Stomach (tissue), 8 donors: ENCODE measurements at regions not wholly inside any gene's neighbourhood (a gene's known extent, or its start where the extent isn't known, plus 50 kb on each side); places are given as distances from the start of the nearest gene placed in this dataset.

Experiments
- DNase-seq, 2 donors: peaks; one replicate each; pipeline versions ENCODE4 v3.0.0 to v3.0.0-alpha.2; 2013 to 2019
- H3K27ac ChIP-seq, 5 donors: fragments of 200-600 bp in 4 of 5; sonication (generic) in 4 of 5; one replicate each; pipeline ENCODE4 v1.5.1; 2013 to 2019; ENCODE audit warnings: mild to moderate bottlenecking in 1 of 5, moderate library complexity in 1 of 5
- H3K27me3 ChIP-seq, 3 donors: fragments of 200-600 bp; sonication (generic); one replicate each; pipeline ENCODE4 v1.5.1; 2017 to 2019; ENCODE audit warnings: mixed run types in 1 of 3
- H3K36me3 ChIP-seq, 4 donors: fragments of 200-600 bp; sonication (generic); 1 replicate in 3 of 4; 2 replicates in 1 of 4; pipeline ENCODE4 v1.5.1; 2016 to 2019
- H3K4me1 ChIP-seq, 4 donors: fragments of 200-600 bp; sonication (generic); one replicate each; pipeline ENCODE4 v1.5.1; 2016 to 2019
- H3K4me3 ChIP-seq, 4 donors: fragments of 200-600 bp; sonication (generic) in 3 of 4; one replicate each; pipeline ENCODE4 v1.5.1; 2016 to 2019; ENCODE audit warnings: mild to moderate bottlenecking in 1 of 4
- H3K9me3 ChIP-seq, 4 donors: fragments of 200-600 bp; sonication (generic); one replicate each; pipeline ENCODE4 v1.5.1; 2016 to 2019
- CTCF ChIP-seq, 7 experiments: fragments of 450-650 bp in 4 of 7; fragments of 200-600 bp in 3 of 7; sonication (generic) in 3 of 7; IDR thresholded peaks; one replicate each; pipeline ENCODE4 v1.5.1; 2016 to 2019; ENCODE audit warnings: antibody characterized with exemption in 7 of 7, control low read depth in 2 of 7, mild to moderate bottlenecking in 1 of 7
- EP300 ChIP-seq: sonication (generic); formaldehyde crosslinking; IDR thresholded peaks from one replicate; pipeline ENCODE4 v1.6.1; 2017; ENCODE audit warnings: antibody characterized with exemption
- POLR2A ChIP-seq, 4 donors: fragments of 450-650 bp; IDR thresholded peaks; one replicate each; pipeline ENCODE4 v1.6.1; 2016; ENCODE audit warnings: antibody characterized with exemption in 4 of 4, control low read depth in 2 of 4, mild to moderate bottlenecking in 1 of 4, moderate library complexity in 1 of 4
- POLR2AphosphoS5 ChIP-seq, 3 donors: sonication (generic); formaldehyde crosslinking; IDR thresholded peaks; one replicate each; pipeline ENCODE4 v1.6.1; 2016; ENCODE audit warnings: antibody characterized with exemption in 3 of 3
- WGBS, 5 donors: extraction: QIAGEN DNeasy Blood & Tissue Kit in 3 of 5; methylation state at CpG; one replicate each; pipeline versions ENCODE4 v1.1.5 to v1.1.7; 2013 to 2018; 5-methylcytosine and 5-hydroxymethylcytosine counted together
- intact Hi-C: fragments of 100-400 bp; cut with DNase I; formaldehyde crosslinking; loops from one replicate; pipeline ENCODE4 v1.15.1; 2023; ENCODE audit warnings: low total_unique reads
- donor health status: healthy with polysubstance abuse.
- donor health status: Bipolar disorder and iron deficiency.
- donor health status: healthy.

- no peaks in the 10 kb centered on the region for H3K4me1 ChIP-seq
- no peaks in the 10 kb centered on the region for H3K9me3 ChIP-seq
- WGBS, 5 donors, result 33 to 46% (median 40%) methylated on average over 4 of the region's 4 CpGs
- H3K4me3 ChIP-seq, result no peak overlapping the region
- TF ChIP-seq POLR2A (IDR thresholded peaks at IDR 0.05) (no peak), CTCF (IDR thresholded peaks at IDR 0.05) (no peak), POLR2AphosphoS5 (IDR thresholded peaks at IDR 0.05) (no peak), EP300 (no peak)
- no peaks in the 10 kb centered on the region for H3K27me3 ChIP-seq
- H3K27ac ChIP-seq, result no peak overlapping the region
- H3K36me3 ChIP-seq, result no peaks in the 10 kb centered on the region
- no peak for DNase-seq
- intact Hi-C loops, result no loop called here
These were observed 377.3 kb upstream of the POU3F3 start for GRCh38 chr2:104476563-104476988.

DNA sequence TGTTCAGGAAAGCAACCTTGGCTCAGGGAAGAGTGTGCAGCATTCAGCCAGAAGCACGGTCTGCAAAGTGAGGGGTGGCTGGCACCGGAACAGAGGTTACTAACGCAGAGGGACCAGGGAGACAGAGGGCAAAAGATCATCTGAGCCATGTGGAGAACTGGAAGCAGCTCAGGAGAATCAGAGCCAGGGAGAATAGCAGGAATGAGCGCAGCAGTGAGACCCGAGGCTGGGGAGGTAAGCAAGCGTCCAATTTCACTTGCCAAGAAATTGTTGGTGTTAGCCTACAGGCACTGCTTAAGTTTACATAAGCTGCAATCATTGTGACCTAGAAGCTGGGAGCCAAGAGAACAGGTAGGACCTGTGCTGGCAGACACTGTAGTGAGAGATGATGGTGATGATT is 372.6 kb upstream of the POU3F3 start:
- intact Hi-C loops, result no loop called here
- H3K27me3 ChIP-seq, result no peaks in the 10 kb centered on the region
- H3K9me3 ChIP-seq, result no peaks in the 10 kb centered on the region
- TF ChIP-seq POLR2A (IDR thresholded peaks at IDR 0.05), result no peak
- TF ChIP-seq POLR2AphosphoS5 (IDR thresholded peaks at IDR 0.05), result no peak
- TF ChIP-seq EP300, result no peak
- TF ChIP-seq CTCF (IDR thresholded peaks at IDR 0.05), result no peak
- H3K27ac ChIP-seq, result no peak overlapping the region
- H3K36me3 ChIP-seq, result no peaks in the 10 kb centered on the region
- WGBS, 5 donors, result 38 to 60% (median 55%) methylated on average over 6 of the region's 6 CpGs
- no peak overlapping the region for H3K4me3 ChIP-seq
- H3K4me1 ChIP-seq, result no peaks in the 10 kb centered on the region
- DNase-seq, result no peak

GRCh38 chr2:104487366-104487765 is 366.5 kb upstream of the POU3F3 start:
- Histone ChIP-seq H3K4me1 (no peaks in the 10 kb centered on the region), H3K27ac (no peak overlapping the region), H3K27me3 (no peaks in the 10 kb centered on the region), H3K9me3 (no peaks in the 10 kb centered on the region), H3K36me3 (no peaks in the 10 kb centered on the region), H3K4me3 (no peak overlapping the region)
- TF ChIP-seq POLR2AphosphoS5 (IDR thresholded peaks at IDR 0.05), result no peak
- TF ChIP-seq POLR2A (IDR thresholded peaks at IDR 0.05), result no peak
- TF ChIP-seq EP300, result no peak
- TF ChIP-seq CTCF (IDR thresholded peaks at IDR 0.05), result no peak
- intact Hi-C loops, result no loop called here
- WGBS, 5 donors, result 69 to 80% (median 76%) methylated on average over 4 of the region's 4 CpGs
- no peak for DNase-seq

- intact Hi-C loops, result no loop called here
- no peaks in the 10 kb centered on the region for H3K9me3 ChIP-seq
- H3K27ac ChIP-seq, result no peak overlapping the region
- TF ChIP-seq CTCF (IDR thresholded peaks at IDR 0.05), result no peak
- no peak for TF ChIP-seq EP300
- no peak for TF ChIP-seq POLR2AphosphoS5 (IDR thresholded peaks at IDR 0.05)
- no peak for TF ChIP-seq POLR2A (IDR thresholded peaks at IDR 0.05)
- H3K4me1 ChIP-seq, result no peaks in the 10 kb centered on the region
- no peak for DNase-seq
- no peaks in the 10 kb centered on the region for H3K36me3 ChIP-seq
- H3K27me3 ChIP-seq, result peaks cover 0 to under 1% (median 0%) of the 10 kb centered on the region in 3 donors
- no peak overlapping the region for H3K4me3 ChIP-seq
- WGBS, 5 donors, result 41 to 92% (median 66%) methylated on average over 1 of the region's 1 CpG
These were observed 360.2 kb upstream of the POU3F3 start for GRCh38 chr2:104493698-104494097.
